ENCODE measurements at regions not wholly inside any gene's neighbourhood (a gene's known extent, or its start where the extent isn't known, plus 50 kb on each side); places are given as distances from the start of the nearest gene placed in this dataset.

DNA sequence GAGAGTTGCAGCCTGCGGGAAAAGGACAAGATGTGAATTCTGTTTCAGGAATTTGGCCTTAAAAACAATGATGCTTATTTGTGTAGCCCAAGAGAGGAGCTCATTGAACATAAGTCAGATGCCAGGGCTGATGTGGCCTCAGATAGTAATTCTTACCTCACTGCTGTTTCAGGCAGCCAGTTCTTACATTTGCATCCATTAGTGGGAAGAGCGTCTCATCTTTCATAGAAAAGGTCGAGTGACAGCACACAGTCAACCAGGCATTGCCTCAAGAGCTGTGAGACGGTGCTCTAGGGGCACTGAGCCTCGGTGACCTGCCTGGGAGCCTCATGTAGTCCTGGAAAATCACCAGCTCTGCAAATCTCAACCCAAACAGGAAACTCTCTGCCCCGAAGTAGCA lies 174.9 kb upstream of the FRG1 start:
- no peak for TF ChIP-seq CTCF (IDR thresholded peaks at IDR 0.05)
- no peak for TF ChIP-seq POLR2A (IDR thresholded peaks at IDR 0.05)
